Prostate gland (tissue), 2 donors: ENCODE measurements at regions not wholly inside any gene's neighbourhood (a gene's known extent, or its start where the extent isn't known, plus 50 kb on each side); places are given as distances from the start of the nearest gene placed in this dataset.
"Not testable (repeated sequence)": the region's sequence is repeated elsewhere in the genome, so short reads cannot be mapped to it uniquely, and the experiment has no call there.

Experiments used
- DNase-seq: peaks from one replicate; pipeline ENCODE4 v3.0.0-alpha.2; 2019; ENCODE audit warnings: low spot score
- H3K27ac ChIP-seq, 2 donors: fragments of 200-600 bp; sonication (generic); 2 replicates each; pipeline ENCODE4 v1.5.1; 2017 to 2019
- H3K27me3 ChIP-seq: fragments of 200-600 bp; sonication (generic); replicated peaks from 2 replicates; pipeline ENCODE4 v1.5.1; 2019; ENCODE audit not compliant: insufficient read depth
- H3K36me3 ChIP-seq, 2 donors: fragments of 200-600 bp; sonication (generic); 1 replicate in 1 of 2; 2 replicates in 1 of 2; pipeline versions ENCODE4 v1.5.1 to v1.8.1; 2017 to 2019
- H3K4me1 ChIP-seq: fragments of 200-600 bp; sonication (generic); replicated peaks from 2 replicates; pipeline ENCODE4 v1.5.1; 2019
- H3K4me3 ChIP-seq, 2 donors: fragments of 200-600 bp; sonication (generic); 2 replicates each; pipeline ENCODE4 v1.5.1; 2017 to 2019
- H3K9me3 ChIP-seq: fragments of 200-600 bp; sonication (generic); 2 replicates; pipeline ENCODE4 v1.5.1; 2017
- POLR2A ChIP-seq: fragments of 450-650 bp; IDR thresholded peaks from one replicate; pipeline ENCODE4 v1.6.1; 2016; ENCODE audit warnings: antibody characterized with exemption, mild to moderate bottlenecking
- POLR2AphosphoS5 ChIP-seq: sonication (generic); formaldehyde crosslinking; IDR thresholded peaks from one replicate; pipeline ENCODE4 v1.6.1; 2017; ENCODE audit warnings: antibody characterized with exemption
- WGBS: methylation state at CpG from one replicate; pipeline ENCODE4 v1.1.5; 2018; 5-methylcytosine and 5-hydroxymethylcytosine counted together
- intact Hi-C: fragments of 100-400 bp; cut with DNase I; formaldehyde crosslinking; loops from one replicate; pipeline ENCODE4 v1.14.2; 2022
- TF ChIP-seq, protein P1 (sequence below), 4 experiments: fragments of 200-600 bp in 2 of 4; fragments of 450-650 bp in 2 of 4; sonication (generic) in 2 of 4; IDR thresholded peaks; 1 replicate in 3 of 4; 2 replicates in 1 of 4; pipeline ENCODE4 v1.5.1; 2016 to 2019; ENCODE audit warnings: antibody characterized with exemption in 4 of 4, mild to moderate bottlenecking in 2 of 4, moderate library complexity in 2 of 4

DNA sequence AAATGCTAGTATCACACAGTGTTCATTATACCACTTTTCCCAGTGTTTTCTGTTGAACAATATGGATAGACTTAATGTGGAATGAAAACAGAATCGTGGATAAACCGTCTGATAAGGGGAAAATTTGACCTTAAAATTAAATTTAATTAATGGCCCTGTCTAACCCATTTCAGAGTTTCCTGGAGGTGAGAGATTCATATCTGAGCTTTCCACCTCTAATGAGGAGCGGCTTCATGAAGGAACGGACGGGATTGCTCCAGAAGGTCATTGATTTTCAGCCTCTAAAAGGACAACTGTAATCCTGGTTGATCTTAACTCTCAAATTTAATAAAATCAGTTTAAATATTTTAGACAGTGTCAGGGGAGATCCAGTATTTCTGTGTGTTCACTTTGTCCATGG is 874.9 kb downstream of the GRID1 start:
- no peaks in the 10 kb centered on the region for H3K27me3 ChIP-seq
- H3K4me3 ChIP-seq: no peak overlapping the region
- WGBS: 62% methylated on average over 5 of the region's 5 CpGs
- intact Hi-C loops: no loop called here
- no peaks in the 10 kb centered on the region for H3K36me3 ChIP-seq
- no peak overlapping the region for H3K27ac ChIP-seq
- no peaks in the 10 kb centered on the region for H3K4me1 ChIP-seq
- DNase-seq: no peak
- H3K9me3 ChIP-seq: no peaks in the 10 kb centered on the region
- no peak for TF ChIP-seq POLR2AphosphoS5
- TF ChIP-seq, protein P1, sequence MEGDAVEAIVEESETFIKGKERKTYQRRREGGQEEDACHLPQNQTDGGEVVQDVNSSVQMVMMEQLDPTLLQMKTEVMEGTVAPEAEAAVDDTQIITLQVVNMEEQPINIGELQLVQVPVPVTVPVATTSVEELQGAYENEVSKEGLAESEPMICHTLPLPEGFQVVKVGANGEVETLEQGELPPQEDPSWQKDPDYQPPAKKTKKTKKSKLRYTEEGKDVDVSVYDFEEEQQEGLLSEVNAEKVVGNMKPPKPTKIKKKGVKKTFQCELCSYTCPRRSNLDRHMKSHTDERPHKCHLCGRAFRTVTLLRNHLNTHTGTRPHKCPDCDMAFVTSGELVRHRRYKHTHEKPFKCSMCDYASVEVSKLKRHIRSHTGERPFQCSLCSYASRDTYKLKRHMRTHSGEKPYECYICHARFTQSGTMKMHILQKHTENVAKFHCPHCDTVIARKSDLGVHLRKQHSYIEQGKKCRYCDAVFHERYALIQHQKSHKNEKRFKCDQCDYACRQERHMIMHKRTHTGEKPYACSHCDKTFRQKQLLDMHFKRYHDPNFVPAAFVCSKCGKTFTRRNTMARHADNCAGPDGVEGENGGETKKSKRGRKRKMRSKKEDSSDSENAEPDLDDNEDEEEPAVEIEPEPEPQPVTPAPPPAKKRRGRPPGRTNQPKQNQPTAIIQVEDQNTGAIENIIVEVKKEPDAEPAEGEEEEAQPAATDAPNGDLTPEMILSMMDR (IDR thresholded peaks at IDR 0.05): no peak
- TF ChIP-seq POLR2A: no peak

DNA sequence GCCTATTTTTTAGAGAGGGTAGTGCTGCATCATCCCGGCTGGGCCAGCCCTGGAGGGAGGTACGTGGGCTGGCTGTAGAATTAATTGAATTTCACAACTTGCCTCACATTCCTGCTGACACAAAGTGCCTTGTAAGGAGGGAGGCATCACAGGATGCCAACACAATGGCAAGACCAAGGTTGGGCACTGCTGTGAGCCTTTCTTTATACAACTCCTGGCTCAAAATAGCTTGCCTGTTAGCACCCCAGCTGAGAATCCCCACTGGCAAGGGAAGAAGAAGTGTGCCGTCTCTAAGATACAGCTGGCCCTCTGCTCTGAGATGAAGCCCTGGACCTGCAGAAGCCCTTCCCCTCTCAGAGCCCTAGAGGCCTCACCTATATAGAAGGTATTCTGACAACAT is 873.9 kb downstream of the GRID1 start:
- H3K4me1 ChIP-seq: no peaks in the 10 kb centered on the region

DNA sequence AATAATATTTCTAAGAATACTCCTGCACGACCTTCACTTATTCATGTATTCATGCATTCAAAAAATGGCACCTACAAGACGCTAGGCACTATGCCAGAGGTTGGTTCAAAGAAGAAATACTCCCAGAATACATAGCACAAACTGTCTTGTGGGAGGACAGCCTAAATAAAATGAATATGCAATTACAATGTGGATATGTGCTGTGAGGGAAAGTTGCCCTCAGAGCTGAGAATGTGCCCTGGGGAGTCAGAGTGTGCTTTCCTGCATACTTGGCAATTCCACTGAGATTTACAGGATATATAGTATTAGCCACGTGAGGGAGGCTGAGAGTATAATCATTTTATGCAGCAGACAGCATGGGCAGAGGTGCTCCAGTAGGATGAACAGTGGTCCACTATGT is 872.9 kb downstream of the GRID1 start:
- TF ChIP-seq POLR2AphosphoS5: no peak
- TF ChIP-seq POLR2A: no peak
- TF ChIP-seq, protein P1 (IDR thresholded peaks at IDR 0.05): no peak
- no peaks in the 10 kb centered on the region for H3K4me1 ChIP-seq
- no peaks in the 10 kb centered on the region for H3K27me3 ChIP-seq
- H3K36me3 ChIP-seq: no peaks in the 10 kb centered on the region
- intact Hi-C loops: no loop called here
- no peaks in the 10 kb centered on the region for H3K9me3 ChIP-seq
- H3K27ac ChIP-seq: no peak overlapping the region
- no peak for DNase-seq
- 53% methylated on average over 3 of the region's 3 CpGs for WGBS
- H3K4me3 ChIP-seq: no peak overlapping the region

More for the DNA sequence above, 873.9 kb downstream of the GRID1 start:
- TF ChIP-seq POLR2AphosphoS5 (no peak), POLR2A (no peak)
- TF ChIP-seq, protein P1 (IDR thresholded peaks at IDR 0.05): no peak
- H3K9me3 ChIP-seq: no peaks in the 10 kb centered on the region
- H3K27ac ChIP-seq: no peak overlapping the region
- H3K4me3 ChIP-seq: no peak overlapping the region
- H3K27me3 ChIP-seq: no peaks in the 10 kb centered on the region
- no peaks in the 10 kb centered on the region for H3K36me3 ChIP-seq
- intact Hi-C loops: no loop called here
- WGBS: 30% methylated on average over 3 of the region's 3 CpGs
- DNase-seq: no peak

DNA sequence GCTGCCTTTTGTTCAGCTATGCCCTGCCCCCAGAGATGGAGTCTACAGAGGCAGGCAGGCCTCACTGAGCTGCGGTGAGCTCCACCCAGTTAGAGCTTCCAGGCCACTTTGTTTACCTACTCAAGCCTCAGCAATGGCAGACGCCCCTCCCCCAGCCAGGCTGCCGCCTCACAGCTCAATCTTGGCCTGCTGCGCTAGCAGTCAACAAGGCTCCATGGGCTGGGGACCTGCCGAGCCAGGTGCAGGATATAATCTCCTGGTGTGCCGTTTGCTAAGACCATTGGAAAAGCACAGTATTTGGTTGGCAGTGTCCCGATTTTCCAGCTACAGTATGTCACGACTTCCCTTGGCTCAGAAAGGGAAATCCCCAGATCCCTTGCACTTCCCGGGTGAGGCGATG is 862.0 kb downstream of the GRID1 start:
- H3K4me3 ChIP-seq, H3K36me3 ChIP-seq, H3K27ac ChIP-seq, H3K27me3 ChIP-seq, DNase-seq, H3K4me1 ChIP-seq, intact Hi-C loops, H3K9me3 ChIP-seq: not testable (repeated sequence)
- WGBS: 89% methylated on average over 10 of the region's 10 CpGs

DNA sequence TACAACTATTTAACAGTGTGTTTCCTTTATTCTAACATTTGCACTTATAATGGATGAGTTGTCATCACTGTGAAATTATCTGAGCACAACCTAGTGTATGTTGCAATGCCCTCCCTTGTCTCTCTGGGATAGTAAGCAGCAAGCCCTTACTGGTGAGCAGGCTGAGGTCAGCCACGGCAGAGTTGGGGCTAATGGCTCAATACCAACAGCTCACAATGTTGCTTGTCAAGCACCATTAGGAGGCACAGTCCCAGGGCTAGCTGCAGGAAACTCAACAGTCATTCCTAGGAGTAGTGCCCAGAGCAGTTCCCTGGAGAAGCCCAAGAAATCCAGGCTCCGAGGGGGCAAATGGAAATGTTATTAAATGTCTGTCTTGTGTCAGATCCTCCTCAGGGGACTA is 858.4 kb downstream of the GRID1 start:
- H3K4me3 ChIP-seq: no peak overlapping the region
- WGBS: 76% methylated on average over 2 of the region's 2 CpGs
- intact Hi-C loops: no loop called here
- H3K27ac ChIP-seq: no peak overlapping the region
- no peak for DNase-seq
- H3K36me3 ChIP-seq: no peaks in the 10 kb centered on the region
- H3K27me3 ChIP-seq: no peaks in the 10 kb centered on the region
- no peaks in the 10 kb centered on the region for H3K4me1 ChIP-seq
- no peak for TF ChIP-seq POLR2AphosphoS5
- H3K9me3 ChIP-seq: no peaks in the 10 kb centered on the region

DNA sequence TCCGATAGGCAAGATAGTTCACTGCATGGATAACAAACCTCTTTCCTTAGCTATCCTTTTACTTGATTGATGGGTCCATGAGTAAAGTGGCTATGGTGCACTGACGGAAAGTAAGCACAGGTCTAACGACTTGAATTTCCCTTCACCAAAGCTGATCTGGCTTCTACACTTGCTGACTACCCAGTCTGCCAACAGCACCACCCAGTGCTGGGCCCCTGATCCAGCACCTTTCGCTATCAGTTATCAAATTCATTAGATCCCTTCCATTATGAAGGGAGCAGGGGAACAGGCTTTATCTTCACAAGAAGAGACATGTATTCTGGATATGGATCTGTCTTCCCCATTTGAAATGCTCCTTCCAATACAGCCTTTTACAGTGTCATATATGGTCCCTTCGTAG is 855.9 kb downstream of the GRID1 start:
- Histone ChIP-seq H3K4me3 (no peak overlapping the region), H3K36me3 (no peaks in the 10 kb centered on the region), H3K27ac (no peak overlapping the region), H3K9me3 (no peaks in the 10 kb centered on the region), H3K4me1 (no peaks in the 10 kb centered on the region), H3K27me3 (no peaks in the 10 kb centered on the region)
- TF ChIP-seq POLR2AphosphoS5: no peak
- TF ChIP-seq, protein P1 (IDR thresholded peaks at IDR 0.05): peak in 1 of 4 experiments; percentile 18
- 81% methylated on average over 5 of the region's 5 CpGs for WGBS
- no peak for DNase-seq
- intact Hi-C loops: no loop called here
